Body of pancreas (tissue), 4 donors: ENCODE measurements at regions not wholly inside any gene's neighbourhood (a gene's known extent, or its start where the extent isn't known, plus 50 kb on each side); places are given as distances from the start of the nearest gene placed in this dataset.

Experiments
- CTCF ChIP-seq, 7 experiments: fragments of 450-650 bp in 4 of 7; fragments of 200-600 bp in 3 of 7; sonication (generic) in 3 of 7; IDR thresholded peaks; one replicate each; pipeline ENCODE4 v1.5.1; 2016 to 2019; ENCODE audit warnings: antibody characterized with exemption in 7 of 7
- POLR2A ChIP-seq, 3 donors: fragments of 450-650 bp; IDR thresholded peaks; one replicate each; pipeline ENCODE4 v1.6.1; 2016; ENCODE audit warnings: antibody characterized with exemption in 3 of 3, mild to moderate bottlenecking in 2 of 3

- TF ChIP-seq CTCF (IDR thresholded peaks at IDR 0.05) (no peak), POLR2A (IDR thresholded peaks at IDR 0.05) (no peak)
Measured at GRCh38 chr1:163999131-163999530, 559.9 kb upstream of the PBX1 start.
